ENCODE measurements at regions not wholly inside any gene's neighbourhood (a gene's known extent, or its start where the extent isn't known, plus 50 kb on each side); places are given as distances from the start of the nearest gene placed in this dataset.

- no peak for DNase-seq
- TF ChIP-seq POLR2A (IDR thresholded peaks at IDR 0.05; ENCODE audit: low read length) = no peak
- no peak for TF ChIP-seq GATA1 (IDR thresholded peaks at IDR 0.05; ENCODE audit: low read depth, low read length)
Observed at GRCh38 chr18:29960539-29960938, 1082.0 kb downstream of the DSC3 start.

GRCh38 chr18:29930231-29930630, 1112.3 kb downstream of the DSC3 start:
- TF ChIP-seq GATA1 (IDR thresholded peaks at IDR 0.05; ENCODE audit: low read depth, low read length) (no peak), POLR2A (IDR thresholded peaks at IDR 0.05; ENCODE audit: low read length) (no peak)
- no peak for DNase-seq

- TF ChIP-seq GATA1 (IDR thresholded peaks at IDR 0.05; ENCODE audit: low read depth, low read length) (no peak), POLR2A (IDR thresholded peaks at IDR 0.05; ENCODE audit: low read length) (no peak)
- no peak for DNase-seq
Observed at GRCh38 chr18:29928081-29928480, 1114.5 kb downstream of the DSC3 start.

- DNase-seq = no peak
- TF ChIP-seq POLR2A (IDR thresholded peaks at IDR 0.05; ENCODE audit: low read length) (no peak), GATA1 (IDR thresholded peaks at IDR 0.05; ENCODE audit: low read depth, low read length) (no peak)
Observed at GRCh38 chr18:29925566-29925965, 1117.0 kb downstream of the DSC3 start.

GRCh38 chr18:29912351-29912750, 1130.2 kb downstream of the DSC3 start:
- no peak for DNase-seq
- no peak for TF ChIP-seq GATA1 (IDR thresholded peaks at IDR 0.05; ENCODE audit: low read depth, low read length)
- no peak for TF ChIP-seq POLR2A (IDR thresholded peaks at IDR 0.05; ENCODE audit: low read length)

- DNase-seq = peak; percentile 9 to 28
- TF ChIP-seq POLR2A (IDR thresholded peaks at IDR 0.05; ENCODE audit: low read length) (no peak), GATA1 (IDR thresholded peaks at IDR 0.05; ENCODE audit: low read depth, low read length) (no peak)
Observed at GRCh38 chr18:29892960-29893558, 1149.5 kb downstream of the DSC3 start.

- no peak for DNase-seq
- TF ChIP-seq GATA1 (IDR thresholded peaks at IDR 0.05; ENCODE audit: low read depth, low read length) = no peak
- no peak for TF ChIP-seq POLR2A (IDR thresholded peaks at IDR 0.05; ENCODE audit: low read length)
Observed at GRCh38 chr18:29883114-29883513, 1159.4 kb downstream of the DSC3 start.

- TF ChIP-seq GATA1 (IDR thresholded peaks at IDR 0.05; ENCODE audit: low read depth, low read length) (no peak), POLR2A (IDR thresholded peaks at IDR 0.05; ENCODE audit: low read length) (no peak)
- DNase-seq = no peak
Observed at GRCh38 chr18:29882620-29883019, 1159.9 kb downstream of the DSC3 start.

- DNase-seq = no peak
- TF ChIP-seq GATA1 (IDR thresholded peaks at IDR 0.05; ENCODE audit: low read depth, low read length) = no peak
- TF ChIP-seq POLR2A (IDR thresholded peaks at IDR 0.05; ENCODE audit: low read length) = no peak
Observed at GRCh38 chr18:29879763-29880162, 1162.8 kb downstream of the DSC3 start.

- peak; percentile 26 to 61 for DNase-seq
- no peak for TF ChIP-seq GATA1 (IDR thresholded peaks at IDR 0.05; ENCODE audit: low read depth, low read length)
- no peak for TF ChIP-seq POLR2A (IDR thresholded peaks at IDR 0.05; ENCODE audit: low read length)
Observed at GRCh38 chr18:29874519-29875098, 1167.9 kb downstream of the DSC3 start.

GRCh38 chr18:29873211-29873610, 1169.3 kb downstream of the DSC3 start:
- TF ChIP-seq POLR2A (IDR thresholded peaks at IDR 0.05; ENCODE audit: low read length) = no peak
- TF ChIP-seq GATA1 (IDR thresholded peaks at IDR 0.05; ENCODE audit: low read depth, low read length) = no peak

GRCh38 chr18:29871246-29871645, 1171.3 kb downstream of the DSC3 start:
- TF ChIP-seq GATA1 (IDR thresholded peaks at IDR 0.05; ENCODE audit: low read depth, low read length) (no peak), POLR2A (IDR thresholded peaks at IDR 0.05; ENCODE audit: low read length) (no peak)
- DNase-seq = no peak

More at GRCh38 chr18:29873211-29873610, 1169.3 kb downstream of the DSC3 start:
- DNase-seq = no peak

- TF ChIP-seq GATA1 (IDR thresholded peaks at IDR 0.05; ENCODE audit: low read depth, low read length) (no peak), POLR2A (IDR thresholded peaks at IDR 0.05; ENCODE audit: low read length) (no peak)
- DNase-seq = no peak
Observed at GRCh38 chr18:29862824-29863223, 1179.7 kb downstream of the DSC3 start.

GRCh38 chr18:29855637-29856036, 1186.9 kb downstream of the DSC3 start:
- TF ChIP-seq POLR2A (IDR thresholded peaks at IDR 0.05; ENCODE audit: low read length) (no peak), GATA1 (IDR thresholded peaks at IDR 0.05; ENCODE audit: low read depth, low read length) (no peak)
- no peak for DNase-seq

GRCh38 chr18:29853126-29853525, 1189.4 kb downstream of the DSC3 start:
- no peak for DNase-seq
- TF ChIP-seq GATA1 (IDR thresholded peaks at IDR 0.05; ENCODE audit: low read depth, low read length) = no peak
- no peak for TF ChIP-seq POLR2A (IDR thresholded peaks at IDR 0.05; ENCODE audit: low read length)

Measured in erythroblast (primary cell).